ENCODE measurements at regions not wholly inside any gene's neighbourhood (a gene's known extent, or its start where the extent isn't known, plus 50 kb on each side); places are given as distances from the start of the nearest gene placed in this dataset.
"Not testable (repeated sequence)": the region's sequence is repeated elsewhere in the genome, so short reads cannot be mapped to it uniquely, and the experiment has no call there.

DNA sequence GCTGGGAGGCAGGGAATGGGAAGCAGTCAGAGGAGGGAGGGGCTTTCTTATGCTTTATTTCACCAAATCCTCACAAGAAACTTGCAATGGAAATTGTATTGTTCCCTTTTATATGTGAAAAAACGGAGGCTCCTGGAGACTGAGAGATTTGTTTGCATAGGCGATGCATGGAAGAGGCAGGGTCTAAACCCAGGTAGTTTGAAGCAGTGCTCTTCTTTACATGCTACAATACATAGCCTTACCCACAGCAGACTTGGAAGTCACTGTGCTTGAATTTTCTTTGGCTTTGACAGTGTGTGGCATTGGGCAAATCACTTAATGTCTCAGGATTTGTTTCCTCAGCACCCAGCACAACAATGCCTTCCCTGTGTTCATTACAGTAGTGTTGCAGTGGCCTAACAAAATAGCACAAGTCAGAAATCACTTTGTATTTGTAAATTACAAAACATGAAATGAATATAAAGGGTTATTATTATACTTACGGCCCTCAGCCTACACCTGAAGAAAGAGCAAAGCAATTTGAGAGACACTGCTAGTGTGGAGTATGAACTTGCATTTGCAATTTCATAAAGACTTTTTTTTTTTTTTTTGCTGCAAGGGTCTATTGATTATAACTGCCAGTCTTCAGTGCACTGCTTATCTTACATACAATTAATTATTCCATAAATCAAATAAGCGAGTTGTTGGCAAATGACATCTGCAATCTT is 646.4 kb upstream of the KCNMB2 start:
- DNase-seq, result no peak

DNA sequence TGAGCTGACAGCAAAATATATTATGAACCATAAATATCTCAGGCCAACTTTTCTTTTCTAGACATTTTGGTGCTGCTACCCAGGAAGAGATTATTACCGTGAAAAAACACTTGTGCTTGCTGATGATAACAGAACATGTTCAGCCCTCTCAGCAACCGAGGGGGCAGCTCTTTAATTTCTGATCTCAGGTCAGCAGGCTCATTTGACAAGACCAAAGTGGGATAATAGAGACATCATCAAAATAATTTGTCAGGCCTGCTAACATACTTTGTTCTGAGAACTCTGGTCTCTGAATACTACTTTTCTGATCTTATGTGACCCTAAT is 645.9 kb upstream of the KCNMB2 start:
- DNase-seq, result no peak

DNA sequence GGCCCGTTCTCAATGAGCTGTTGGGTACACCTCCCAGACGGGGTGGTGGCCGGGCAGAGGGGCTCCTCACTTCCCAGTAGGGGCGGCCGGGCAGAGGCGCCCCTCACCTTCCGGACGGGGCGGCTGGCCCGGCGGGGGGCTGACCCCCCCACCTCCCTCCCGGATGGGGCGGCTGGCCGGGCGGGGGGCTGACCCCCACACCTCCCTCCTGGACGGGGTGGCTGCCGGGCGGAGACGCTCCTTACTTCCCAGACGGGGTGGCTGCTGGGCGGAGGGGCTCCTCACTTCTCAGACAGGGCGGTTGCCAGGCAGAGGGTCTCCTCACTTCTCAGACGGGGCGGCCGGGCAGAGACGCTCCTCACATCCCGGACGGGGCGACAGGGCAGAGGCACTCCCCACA is 644.7 kb upstream of the KCNMB2 start:
- not testable (repeated sequence) for DNase-seq

DNA sequence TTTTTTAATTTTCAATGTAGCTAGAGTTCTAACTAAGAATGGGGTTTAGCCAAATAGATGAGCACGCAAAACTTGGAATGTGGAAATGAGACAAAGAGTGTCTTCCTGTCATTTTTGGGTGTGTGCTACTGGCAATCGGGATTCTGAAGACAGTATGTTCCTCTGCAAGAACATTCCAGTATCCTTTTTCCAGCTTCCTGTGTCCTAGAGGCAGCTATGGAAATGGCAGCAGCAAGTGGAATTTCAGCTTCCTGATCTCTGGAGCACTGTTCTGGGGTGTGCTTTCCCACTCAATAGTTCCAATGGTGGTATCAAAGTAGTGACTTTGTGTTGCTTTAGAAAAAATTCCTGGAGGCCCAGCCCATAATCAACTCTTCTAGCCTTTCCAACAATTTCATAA is 642.9 kb upstream of the KCNMB2 start:
- DNase-seq, result no peak

DNA sequence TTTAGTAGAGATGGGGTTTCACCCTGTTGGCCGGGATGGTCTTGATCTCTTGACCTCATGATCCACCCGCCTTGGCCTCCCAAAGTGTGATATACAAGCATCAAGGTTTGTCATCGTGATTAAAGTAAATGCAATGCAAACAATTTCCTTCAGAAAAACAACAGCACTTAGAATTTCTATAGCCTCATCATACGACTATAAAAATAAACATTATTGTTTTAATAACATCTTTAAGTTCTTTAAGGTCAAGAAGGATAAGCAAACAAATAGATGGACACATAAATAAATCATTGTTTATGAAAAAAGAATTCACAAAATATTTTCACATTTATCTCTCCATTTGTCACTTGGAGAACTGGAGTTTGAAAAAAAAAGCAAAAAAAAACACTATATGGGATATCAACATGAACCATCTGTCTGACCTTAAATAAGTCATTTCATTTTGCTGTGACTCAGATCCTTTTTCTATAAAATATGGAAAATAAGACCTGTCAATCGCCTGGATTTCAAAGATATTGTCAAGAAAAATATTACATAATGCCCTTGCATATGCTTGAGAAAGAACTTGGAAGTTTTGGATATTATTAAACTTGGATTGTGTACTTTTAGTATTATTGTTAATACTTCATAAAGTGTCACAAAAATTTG is 642.0 kb upstream of the KCNMB2 start:
- no peak for DNase-seq

DNA sequence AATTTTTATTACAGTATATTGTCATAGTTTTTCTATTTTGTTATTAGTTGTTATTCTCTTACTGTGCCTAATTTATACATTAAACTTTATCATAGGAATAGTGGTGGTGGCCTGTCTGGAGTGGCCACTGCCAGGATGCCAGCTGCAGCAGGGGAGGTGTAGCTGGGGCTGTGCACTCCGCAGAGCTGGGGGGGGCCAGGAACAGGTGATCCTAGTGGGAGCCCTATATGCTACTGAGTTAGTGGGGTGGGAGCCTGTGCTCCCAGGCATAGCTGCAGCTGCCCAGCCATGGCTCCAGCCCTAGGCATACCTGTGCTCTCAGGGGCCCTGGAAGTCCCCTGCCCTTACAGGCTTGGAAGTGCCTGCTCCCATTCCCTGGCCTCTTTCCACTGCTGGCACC is 638.1 kb upstream of the KCNMB2 start:
- no peak for DNase-seq

DNA sequence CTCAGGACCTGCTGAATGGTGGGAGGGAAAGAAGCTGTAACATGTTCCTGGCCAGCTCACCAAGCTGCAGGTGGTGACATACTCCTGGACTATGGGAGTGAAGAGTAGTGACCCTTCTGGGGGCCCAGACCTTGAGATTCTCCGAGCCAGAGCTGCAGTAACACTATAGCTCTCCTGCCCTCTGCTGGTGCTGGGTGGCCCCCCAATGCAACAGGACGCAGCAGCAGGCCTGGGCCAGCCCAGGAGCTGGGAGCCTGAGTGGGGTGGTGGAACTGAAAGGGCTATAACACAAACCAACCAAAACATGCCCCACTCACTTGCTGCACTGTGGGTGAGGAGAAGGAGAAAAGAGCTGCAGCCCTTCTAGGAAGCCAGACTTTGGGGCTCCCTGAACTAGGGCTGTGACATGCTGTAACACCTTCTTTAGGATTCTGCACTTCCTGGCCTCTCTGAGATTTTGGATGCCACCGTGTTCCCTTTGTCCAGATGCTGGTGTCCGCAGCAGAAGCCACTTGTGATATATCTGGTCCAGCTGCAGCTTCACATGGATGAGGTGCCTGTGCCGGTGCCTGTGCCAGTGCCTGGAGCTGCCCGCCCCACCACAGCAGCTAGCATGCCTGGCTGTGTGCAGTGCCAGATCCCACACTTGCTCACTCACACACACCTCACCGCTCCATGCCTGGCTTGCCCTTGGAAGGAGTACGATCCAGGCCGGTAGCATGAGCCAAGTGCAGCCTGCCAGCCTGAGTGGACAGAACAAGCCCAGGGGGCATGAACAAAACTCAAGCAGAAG is 636.8 kb upstream of the KCNMB2 start:
- DNase-seq, result no peak

DNA sequence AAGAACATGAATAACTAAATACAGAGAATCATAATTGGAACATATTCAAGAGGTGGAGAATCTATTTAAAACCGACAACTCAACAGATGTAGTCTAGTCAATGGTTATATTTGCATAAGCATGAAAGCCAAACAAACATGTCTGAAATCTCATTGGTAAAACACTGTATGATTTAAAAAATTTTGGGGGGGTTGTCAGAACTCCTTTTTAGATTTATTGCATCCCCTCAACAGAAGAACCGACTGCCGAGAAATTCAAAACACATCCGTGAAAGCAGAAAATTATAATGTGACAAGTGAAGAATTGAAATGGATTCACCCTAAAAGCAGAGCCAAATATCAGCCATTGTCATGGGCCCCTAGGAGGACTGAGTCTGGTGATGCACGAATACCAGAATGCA is 633.4 kb upstream of the KCNMB2 start:
- DNase-seq, result no peak

DNA sequence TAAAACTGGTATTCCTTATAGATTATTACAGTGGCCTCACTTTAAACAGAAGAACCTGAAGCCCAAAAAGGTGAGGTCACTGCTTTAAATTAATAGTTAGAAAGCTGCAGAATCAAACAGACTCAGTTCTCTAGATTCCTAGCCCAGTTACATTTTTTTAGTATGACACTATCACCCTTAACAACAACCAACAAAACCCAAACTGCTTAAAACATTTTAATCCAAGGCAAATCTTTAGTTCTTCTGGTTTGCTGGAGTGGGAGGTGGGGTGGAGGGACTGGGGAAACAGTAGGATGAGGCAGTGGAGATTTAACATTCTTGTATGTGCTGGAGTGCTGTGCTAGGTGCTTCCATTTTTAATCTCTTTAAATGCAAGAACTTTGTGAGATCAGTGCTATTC is 631.6 kb upstream of the KCNMB2 start:
- no peak for DNase-seq

DNA sequence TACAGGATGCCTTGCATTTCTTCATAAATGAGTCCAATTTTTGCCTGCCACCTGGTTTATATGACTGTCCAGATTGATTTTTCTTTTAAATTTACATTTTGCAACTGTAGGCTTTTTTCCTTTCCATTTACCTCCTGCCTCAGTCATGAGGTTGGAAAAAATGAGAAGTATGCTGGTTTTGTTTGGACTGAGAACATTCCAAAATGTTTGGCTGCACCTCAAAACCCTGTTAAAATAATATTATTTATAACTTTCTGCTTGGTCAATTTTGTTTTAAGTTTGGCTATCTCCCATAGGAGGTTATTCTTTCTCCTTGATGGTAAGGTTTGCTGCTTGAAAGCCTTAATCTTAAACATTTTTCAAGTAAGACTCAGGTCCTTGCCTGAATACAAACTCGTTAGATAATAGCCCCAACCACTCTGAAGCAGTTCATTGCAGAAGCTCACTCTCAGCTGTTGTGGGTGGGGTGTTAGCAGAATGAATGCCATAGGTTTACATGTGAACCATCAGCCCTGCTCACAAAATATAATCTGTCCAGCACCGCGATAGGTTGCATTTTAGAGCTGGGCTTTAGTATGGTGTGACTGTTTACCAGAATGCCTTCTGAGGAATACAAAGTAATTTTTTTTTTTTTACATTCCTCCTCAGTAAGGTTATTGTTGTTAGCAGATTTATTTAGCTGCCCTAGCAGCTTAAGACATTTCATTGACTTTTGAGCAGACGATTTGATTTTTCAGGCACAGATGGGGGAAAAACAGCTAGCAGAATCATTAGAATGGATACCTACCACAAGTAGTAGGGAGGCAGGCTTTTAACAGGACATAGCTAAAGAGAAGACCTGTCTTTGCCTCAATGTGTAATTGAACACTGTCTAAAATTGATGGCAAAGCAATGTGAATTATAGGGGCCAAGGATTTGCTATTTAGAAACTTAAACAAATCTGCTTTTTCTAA is 630.8 kb upstream of the KCNMB2 start:
- DNase-seq, result no peak

DNA sequence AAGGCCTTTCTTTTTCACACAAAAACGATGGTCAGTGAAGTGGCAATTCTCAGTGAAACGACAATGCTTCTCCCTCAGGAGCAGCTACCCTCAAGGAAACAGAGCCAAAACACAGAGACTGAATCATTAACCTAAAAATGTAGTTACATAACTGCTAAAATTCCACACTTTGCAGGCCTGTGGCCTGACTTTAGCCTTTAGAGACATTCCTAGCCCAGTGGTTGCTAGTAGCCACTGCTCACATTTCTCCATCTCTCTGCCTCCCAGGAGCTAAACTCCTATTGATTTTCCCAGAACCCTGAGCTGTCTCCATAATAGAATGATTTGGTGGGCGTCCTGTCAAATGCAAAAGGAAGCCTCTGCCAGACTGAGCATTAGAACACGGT is 630.1 kb upstream of the KCNMB2 start:
- DNase-seq, result no peak

DNA sequence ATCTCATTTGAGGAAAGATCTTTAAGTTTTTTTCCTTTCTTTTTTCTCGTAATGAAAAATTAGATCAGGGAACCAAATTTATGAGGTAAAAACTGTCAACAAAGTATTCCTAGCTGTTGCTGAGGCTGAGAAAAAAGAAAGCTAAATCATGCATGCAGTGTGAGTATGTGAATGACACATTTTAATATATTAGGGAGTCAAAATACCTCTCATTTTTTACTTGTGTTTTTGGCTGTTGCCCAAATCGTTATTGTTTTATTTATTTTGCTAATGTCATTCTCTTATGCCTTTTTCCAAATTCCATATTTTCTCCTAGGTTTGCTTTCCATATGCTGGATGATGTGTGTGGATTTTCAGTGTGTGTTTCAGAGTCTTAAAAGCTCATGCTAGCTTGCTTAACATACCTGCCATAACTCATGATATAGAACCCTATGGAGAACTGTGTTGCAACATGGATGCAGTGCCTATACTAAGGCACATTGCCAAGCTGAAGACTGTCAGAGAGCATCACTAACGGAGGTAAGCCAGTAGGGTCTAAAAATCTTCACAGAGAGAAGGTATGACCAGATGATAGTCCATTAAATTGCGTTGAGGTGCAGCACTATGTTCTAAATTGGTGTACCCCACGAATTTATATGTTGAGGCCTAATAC is 629.5 kb upstream of the KCNMB2 start:
- DNase-seq, result no peak

DNA sequence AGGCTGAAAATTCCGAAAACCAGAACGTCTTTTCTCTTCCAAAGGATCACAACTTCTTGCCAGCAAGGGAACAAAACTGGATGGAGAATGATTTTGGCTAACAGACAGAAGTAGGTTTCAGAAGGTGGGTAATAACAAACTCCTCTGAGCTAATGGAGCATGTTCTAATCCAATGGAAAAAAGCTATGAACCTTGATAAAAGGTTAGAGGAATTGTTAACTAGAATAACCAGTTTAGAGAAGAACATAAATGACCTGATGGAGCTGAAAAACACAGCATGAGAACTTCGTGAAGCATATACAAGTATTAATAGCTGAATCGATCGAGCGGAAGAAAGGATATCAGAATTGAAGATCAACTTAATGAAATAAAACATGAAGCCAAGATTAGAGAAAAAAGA is 626.7 kb upstream of the KCNMB2 start:
- DNase-seq, result not testable (repeated sequence)

DNA sequence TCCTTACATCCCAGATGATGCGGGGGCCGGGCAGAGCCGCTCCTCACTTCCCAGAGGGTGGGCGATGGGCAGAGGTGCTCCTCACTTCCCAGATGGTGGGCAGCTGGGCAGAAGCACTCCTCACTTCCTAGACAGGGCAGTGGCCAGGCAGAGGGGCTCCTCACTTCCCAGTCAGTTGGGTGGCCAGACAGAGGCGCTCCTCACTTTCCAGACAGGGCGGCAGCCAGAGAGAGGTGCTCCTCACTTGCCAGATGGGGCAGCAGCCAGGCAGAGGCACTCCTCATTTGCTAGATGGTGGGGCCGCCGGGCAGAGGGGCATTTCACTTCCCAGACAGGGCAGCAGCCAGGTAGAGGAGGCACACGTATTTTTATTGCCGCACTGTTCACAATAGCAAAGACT is 622.0 kb upstream of the KCNMB2 start:
- DNase-seq, result no peak

DNA sequence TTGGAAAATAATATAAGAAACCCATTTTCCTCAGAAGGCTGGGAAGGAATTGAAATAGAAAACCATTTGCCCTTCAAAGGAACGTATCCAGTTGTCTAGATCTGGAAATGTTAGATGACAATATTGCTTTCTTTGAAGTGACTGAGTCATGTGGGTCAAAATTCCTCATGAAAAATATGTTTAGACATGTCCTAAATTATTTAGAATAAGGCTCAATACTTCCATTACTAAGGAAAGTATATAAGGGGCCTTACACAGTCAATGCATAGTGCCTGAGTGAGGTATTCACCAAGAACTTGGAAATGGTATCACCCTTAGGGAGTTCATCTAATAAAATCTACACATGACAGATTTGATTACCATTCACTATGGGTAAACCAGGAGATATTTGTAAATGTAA is 619.8 kb upstream of the KCNMB2 start:
- DNase-seq, result no peak

DNA sequence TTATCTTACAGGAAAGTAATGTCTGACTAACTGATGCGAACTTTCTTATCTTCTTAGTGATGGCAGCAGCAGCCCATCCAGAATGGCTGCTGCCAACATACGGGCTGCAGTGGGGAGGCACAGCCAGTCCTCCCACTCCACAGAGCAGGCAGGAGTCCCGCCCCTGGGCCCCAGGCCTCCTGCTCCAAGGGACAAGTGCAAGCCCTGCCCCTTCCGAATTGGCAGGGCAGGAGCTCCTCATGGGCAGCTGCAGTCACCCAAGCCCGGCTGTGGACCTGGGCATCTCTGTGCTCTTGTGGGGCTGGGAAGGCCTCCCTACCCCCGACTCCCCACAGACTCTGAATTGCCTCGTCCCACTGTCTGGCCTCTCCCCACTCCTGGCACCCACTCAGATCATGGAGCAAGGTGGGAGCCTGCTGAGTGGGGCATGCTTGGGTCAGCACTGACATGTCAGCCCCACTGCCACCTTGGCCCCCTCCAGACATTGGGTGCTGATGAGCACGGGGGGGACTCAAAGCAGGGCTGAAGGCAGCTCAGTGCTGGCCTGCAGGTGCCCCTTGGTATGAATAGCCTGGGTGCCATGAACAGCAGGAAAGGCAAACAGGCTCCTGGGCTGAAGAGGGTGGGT is 618.9 kb upstream of the KCNMB2 start:
- DNase-seq, result no peak

DNA sequence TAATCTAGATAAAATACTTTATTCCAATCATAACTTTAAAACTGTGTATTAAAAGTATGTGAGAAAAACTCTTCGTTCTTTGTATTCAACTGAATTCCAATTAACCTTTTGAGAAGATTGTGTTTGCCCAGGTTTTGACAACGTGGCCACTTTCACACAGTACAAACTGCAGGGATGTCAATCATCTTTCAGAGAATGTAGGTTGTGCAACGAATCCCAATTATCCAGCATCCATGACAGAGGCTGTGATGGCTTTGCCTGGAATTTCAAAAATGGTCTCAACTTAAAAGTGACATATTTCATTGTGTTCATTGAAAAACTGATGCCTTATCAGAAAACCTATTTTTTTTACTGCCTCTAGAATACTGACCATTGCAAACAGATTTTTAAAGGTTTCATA is 615.1 kb upstream of the KCNMB2 start:
- DNase-seq, result no peak

DNA sequence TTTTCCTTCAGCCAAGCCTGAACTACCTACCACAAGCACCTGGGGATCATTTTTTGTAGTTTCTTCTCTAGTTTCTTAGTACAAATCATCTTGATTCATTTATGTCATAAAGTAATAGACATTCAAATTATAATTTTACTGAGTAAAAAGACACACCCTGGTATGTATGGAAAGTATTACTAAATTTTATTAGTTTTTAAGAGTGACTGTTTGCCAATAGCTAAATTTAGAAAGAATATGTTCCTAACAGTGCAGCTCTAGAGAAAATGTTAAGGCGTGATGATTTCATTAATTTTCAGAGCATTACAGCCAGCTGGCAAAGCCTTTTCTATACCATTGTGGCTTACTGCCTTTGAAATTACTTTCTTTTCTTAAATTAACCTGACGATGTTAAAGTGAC is 612.0 kb upstream of the KCNMB2 start:
- no peak for DNase-seq

DNA sequence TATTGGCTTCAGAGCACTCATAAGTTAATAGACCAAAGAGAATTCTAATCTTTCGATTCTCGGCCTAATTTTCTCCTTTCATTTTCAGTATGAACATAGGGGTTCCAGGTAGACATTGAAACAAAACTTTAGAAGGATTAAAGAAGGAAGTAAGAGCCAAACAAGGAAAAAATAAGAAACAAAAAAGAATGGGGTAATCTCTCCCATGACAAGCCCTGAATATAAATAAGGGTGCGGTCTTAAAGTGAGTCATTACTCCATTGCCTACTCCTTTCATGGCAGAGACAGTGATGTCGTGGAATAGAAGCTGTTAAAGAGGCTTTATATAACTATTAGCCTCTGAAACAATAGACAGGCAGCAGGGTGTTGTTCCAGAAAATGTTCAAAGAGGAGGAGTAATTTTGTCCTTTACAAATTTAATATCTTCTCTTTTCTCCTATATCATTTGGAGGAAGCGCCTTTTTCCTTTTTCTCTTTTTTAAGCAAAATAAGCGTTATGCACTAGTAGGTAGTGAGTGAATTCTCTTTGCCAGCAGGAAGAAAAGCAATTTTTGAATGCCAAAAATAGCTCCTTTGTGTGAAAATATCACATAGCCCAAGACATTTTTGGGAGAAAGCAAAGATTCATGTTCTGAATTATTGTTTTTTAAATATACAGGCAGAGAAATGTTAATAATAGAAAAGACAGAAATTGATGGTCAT is 607.9 kb upstream of the KCNMB2 start:
- DNase-seq, result no peak

DNA sequence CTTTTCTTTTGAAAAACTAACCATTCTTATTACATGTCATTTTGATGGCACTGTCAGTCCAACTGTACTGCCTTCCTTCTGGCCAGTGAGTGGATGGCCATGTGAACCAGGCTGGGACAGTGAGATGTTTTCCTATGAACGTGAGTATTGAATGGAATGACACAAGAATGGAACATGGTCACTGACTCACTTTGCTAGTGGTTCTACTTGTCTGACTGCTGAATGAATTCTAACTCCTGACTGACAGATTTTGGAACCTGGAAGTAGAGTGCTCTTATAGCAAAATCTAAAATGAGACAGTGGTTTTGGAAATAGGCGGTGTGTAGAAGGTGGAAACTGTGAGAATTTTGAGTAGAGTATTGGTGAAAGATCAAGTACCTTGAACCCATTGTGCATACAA is 606.9 kb upstream of the KCNMB2 start:
- no peak for DNase-seq

DNA sequence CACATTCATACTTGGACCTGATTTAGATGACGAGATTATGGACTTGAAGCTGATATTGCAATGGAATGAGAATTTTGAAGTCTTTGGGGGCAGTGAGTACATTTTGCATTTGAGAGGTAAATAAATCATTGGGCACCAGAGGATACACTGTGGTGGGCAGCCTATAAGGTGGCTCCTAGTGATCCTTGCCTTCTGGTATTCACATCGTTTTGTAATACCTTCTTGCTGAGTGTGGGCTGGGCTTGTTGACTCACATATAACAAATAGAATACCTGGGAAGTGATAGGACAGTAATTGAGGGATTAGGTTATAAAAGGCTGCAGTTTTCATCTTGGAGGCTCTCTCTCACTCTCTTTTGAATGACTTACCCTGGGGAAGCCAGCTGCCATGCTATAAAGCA is 605.5 kb upstream of the KCNMB2 start:
- no peak for DNase-seq

DNA sequence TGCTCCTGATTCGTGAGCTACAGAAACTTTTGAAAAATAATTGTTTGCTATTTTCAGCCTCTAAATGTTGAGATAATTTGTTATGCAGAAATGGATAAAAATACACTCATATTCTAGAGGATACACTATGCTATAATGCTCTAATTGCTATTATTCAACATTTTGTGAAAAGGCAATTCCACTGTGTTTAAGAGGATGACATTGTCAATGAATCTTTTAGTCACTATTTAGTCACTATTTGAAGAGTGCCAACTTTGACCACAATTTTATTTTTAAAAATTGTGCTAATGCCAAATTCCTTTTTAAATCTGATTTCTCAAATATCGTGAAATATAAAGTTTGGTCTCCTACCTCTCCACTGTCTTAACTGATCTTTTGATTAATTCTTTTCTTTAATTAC is 604.9 kb upstream of the KCNMB2 start:
- no peak for DNase-seq

Measured in NCI-H1048 (cell line).